Esophagus (tissue), 2 donors: ENCODE measurements at regions not wholly inside any gene's neighbourhood (a gene's known extent, or its start where the extent isn't known, plus 50 kb on each side); places are given as distances from the start of the nearest gene placed in this dataset.

Experiments
- H3K27ac ChIP-seq, 2 donors: one replicate each; pipeline ENCODE4 v1.5.1; 2013; ENCODE audit warnings: low read depth in 2 of 2, mild to moderate bottlenecking in 2 of 2, inconsistent platforms in 1 of 2, low read length in 1 of 2, moderate library complexity in 1 of 2
- H3K27me3 ChIP-seq, 2 donors: one replicate each; pipeline ENCODE4 v1.6.1; 2013; ENCODE audit warnings: low read length in 2 of 2, control low read depth in 1 of 2, mild to moderate bottlenecking in 1 of 2; ENCODE audit not compliant: insufficient read depth in 2 of 2, control insufficient read depth in 1 of 2
- H3K36me3 ChIP-seq, 2 donors: one replicate each; pipeline ENCODE4 v1.6.1; 2013; ENCODE audit warnings: low read length in 1 of 2; ENCODE audit not compliant: control insufficient read depth in 2 of 2, insufficient read depth in 2 of 2
- H3K4me1 ChIP-seq, 2 donors: one replicate each; pipeline ENCODE4 v1.6.1; 2013; ENCODE audit warnings: low read length in 1 of 2; ENCODE audit not compliant: control insufficient read depth in 2 of 2, insufficient read depth in 2 of 2
- H3K4me3 ChIP-seq, 2 donors: one replicate each; pipeline ENCODE4 v1.5.1; 2013; ENCODE audit warnings: low read length in 2 of 2, mild to moderate bottlenecking in 2 of 2, low read depth in 1 of 2, moderate library complexity in 1 of 2
- H3K9me3 ChIP-seq, 2 donors: one replicate each; pipeline ENCODE4 v1.6.1; 2013; ENCODE audit warnings: mild to moderate bottlenecking in 2 of 2, low read depth in 1 of 2, low read length in 1 of 2, moderate library complexity in 1 of 2; ENCODE audit not compliant: control insufficient read depth in 2 of 2, insufficient read depth in 1 of 2
- WGBS, 2 donors: extraction: QIAGEN DNeasy Blood & Tissue Kit; methylation state at CpG; one replicate each; pipeline ENCODE4 v1.1.7; 2013; 5-methylcytosine and 5-hydroxymethylcytosine counted together
- donor health status: healthy with polysubstance abuse.
- donor health status: Bipolar disorder and iron deficiency.

DNA sequence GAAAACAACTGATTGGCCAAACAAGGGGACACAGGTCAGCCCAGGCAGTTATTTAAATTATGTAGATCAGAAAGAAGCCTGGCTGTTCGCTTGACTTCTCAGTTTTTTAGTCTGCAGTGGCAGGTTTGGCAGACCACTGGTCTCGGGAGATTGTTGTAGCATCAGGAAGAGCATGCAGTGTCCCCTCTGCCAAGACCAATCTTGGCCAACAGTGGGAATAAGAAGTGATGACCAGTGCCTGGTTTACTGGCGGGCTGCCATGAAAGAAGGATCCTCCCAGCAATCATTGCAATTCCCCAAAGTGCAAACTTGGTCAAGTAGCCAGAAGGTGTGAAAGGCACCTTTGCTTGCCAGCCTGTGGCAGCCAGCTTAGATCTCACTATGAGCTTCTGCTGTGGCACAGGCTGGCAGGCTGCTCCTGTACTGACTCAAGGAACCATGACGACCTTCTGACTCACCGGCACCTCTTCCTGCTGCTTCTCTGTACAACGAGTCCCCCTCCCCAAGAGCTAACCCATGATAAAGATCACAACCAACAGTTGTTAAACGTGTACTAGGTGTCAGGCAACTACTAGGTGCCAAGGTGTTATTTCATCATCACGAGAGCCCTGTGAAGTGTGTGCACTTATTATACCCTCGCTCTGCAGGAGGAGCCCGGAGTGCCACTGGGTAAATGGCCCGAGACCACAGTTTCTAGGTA lies 76.8 kb upstream of the DUSP22 start:
- H3K4me3 ChIP-seq: no peak overlapping the region
- H3K4me1 ChIP-seq: peaks cover 2 to 4% of the 10 kb centered on the region in 2 donors
- no peaks in the 10 kb centered on the region for H3K27me3 ChIP-seq
- no peak overlapping the region for H3K27ac ChIP-seq
- peaks cover 0 to 4% of the 10 kb centered on the region in 2 donors for H3K9me3 ChIP-seq
- 68 to 71% methylated on average over 11 of the region's 11 CpGs for WGBS, 2 donors
- H3K36me3 ChIP-seq: no peaks in the 10 kb centered on the region

DNA sequence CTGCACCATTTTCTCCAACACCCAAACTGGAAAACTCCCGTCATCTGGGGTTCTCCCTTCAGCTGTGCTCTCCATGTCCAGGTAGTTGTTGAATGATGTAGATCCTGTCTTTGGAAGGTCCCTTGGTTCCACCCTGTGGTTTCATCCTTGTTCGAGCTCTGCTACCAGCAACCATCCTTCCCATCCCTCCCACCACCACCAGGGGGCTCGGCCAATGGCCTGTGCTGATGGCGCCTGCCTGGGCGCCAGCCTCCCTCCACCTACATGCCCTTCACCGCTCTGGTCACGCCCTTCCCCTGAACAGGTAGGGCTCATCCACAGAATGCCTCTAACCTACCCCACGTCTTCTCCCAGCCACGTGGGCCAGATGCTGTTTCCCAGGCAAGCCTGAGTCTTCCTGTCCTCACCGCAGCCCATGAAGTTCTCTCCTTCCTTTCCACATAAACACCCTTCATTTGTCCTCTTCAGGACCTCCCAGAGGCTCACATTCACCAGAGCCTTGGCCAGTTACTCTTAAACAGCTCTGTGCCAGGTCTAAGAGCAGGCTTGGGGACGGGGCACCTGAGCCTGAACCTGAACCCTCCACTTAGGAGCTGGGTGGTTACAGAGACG lies 75.1 kb upstream of the DUSP22 start:
- Histone ChIP-seq H3K4me1 (peaks cover 2 to 4% of the 10 kb centered on the region in 2 donors), H3K4me3 (no peak overlapping the region), H3K9me3 (peaks cover 0 to 4% of the 10 kb centered on the region in 2 donors), H3K27me3 (no peaks in the 10 kb centered on the region), H3K27ac (no peak overlapping the region), H3K36me3 (no peaks in the 10 kb centered on the region)
- WGBS, 2 donors: 88 to 89% methylated on average over 12 of the region's 12 CpGs

DNA sequence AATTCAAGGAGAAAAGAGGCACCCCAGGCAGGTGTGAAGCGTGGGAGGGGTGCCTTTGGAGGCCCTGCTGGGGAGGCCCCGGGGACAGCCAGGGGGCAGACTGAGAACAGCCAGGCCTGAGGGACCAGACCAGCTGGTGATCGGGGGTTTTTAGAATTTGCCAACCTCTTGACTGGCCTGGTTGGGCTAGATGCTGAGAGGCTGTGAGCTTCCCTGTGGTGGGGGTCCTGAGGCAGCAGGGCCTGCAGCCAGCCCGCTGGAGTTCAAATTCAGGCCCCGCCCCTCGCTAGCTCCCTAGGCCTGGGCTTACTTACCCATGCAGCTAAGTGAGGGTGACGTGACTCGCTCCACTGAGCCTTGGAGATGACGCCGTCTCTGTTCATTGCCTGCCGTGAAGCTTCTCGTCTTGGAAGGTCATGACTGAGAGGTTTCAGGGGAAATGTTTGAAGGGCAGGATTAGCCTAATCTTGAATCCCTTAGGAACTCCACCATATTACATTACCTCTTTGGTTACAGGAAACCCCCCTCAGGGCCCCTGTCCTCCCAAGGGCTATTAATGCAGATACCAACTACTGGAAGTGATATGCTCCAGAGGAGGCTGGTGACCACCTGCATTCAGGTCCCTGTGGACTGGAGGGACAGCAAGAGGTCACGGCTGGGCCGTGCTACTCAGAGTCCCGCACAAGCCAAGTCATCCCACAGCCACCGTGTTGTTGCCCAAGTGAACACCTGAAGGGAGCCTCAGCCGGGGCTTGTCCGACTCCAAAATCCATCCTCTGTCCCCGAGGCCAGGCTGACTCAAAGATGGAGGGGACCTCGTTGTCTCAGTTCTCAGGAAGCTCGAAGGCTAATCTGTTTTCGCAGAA lies 73.9 kb upstream of the DUSP22 start:
- Histone ChIP-seq H3K27me3 (no peaks in the 10 kb centered on the region), H3K4me3 (no peak overlapping the region), H3K4me1 (peaks cover 2 to 4% of the 10 kb centered on the region in 2 donors), H3K27ac (no peak overlapping the region), H3K36me3 (no peaks in the 10 kb centered on the region), H3K9me3 (peaks cover 0 to 4% of the 10 kb centered on the region in 2 donors)
- 92 to 93% methylated on average over 22 of the region's 22 CpGs for WGBS, 2 donors

DNA sequence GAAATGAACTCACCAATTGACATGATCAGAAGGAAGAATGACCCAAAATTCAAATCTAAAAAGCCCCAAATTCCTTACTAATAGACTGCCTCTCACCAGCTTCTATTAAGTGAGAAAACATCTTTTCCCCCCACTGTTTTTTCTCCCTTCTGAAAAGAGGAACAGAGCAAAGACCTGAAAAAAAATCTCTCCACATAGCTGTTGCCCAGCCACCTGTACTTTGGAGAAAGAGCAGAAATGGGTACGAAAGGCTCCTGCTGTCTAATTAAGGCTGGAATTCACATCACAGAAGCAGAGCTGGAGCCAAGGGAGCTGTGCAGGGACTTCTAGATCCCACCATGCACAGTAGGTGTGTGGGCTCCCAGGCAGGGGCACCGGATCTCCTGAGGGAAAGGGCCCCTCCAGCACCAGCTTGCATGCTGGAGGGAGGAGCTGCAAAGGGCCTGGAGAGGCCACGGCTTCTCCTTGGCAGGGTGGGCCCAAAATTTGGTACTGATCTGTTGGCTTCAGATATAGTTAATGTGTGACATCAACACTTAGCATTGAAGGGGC lies 73.2 kb upstream of the DUSP22 start:
- no peaks in the 10 kb centered on the region for H3K27me3 ChIP-seq
- no peak overlapping the region for H3K4me3 ChIP-seq
- WGBS, 2 donors: 85 to 86% methylated on average over 3 of the region's 3 CpGs
- H3K27ac ChIP-seq: no peak overlapping the region
- H3K9me3 ChIP-seq: peaks cover 0 to 4% of the 10 kb centered on the region in 2 donors
- H3K36me3 ChIP-seq: no peaks in the 10 kb centered on the region
- peaks cover 2 to 4% of the 10 kb centered on the region in 2 donors for H3K4me1 ChIP-seq

DNA sequence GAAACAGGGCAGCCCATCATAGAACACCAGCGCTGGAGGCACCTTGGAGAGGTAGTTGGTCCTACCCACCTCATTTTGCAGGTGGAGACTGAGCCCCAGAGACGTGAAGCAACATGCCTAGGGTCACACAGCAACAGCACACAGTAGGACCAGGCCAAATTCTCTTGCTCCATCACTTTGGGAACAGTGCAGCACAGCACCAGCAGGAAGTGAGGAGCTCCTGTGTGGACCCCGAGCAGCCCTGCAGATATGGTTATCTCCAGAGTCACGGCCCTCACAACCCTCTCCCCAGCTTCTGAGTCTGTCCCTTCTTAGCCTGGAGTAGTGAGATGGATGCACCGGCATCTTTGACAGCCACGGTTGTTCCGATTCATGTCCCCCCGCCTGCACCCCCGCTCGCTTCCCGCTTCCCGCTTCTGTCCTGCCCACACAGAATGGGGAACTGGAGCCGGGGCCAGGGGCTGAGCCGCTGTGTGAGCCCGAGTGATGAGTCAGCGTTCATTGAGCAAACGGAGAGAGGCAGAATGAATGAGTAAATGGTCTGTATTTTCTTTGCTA lies 72.6 kb upstream of the DUSP22 start:
- Histone ChIP-seq H3K9me3 (no peaks in the 10 kb centered on the region), H3K36me3 (no peaks in the 10 kb centered on the region), H3K27me3 (no peaks in the 10 kb centered on the region), H3K4me1 (peaks cover 4 to 5% of the 10 kb centered on the region in 2 donors), H3K4me3 (no peak overlapping the region), H3K27ac (no peak overlapping the region)
- WGBS, 2 donors: 35 to 38% methylated on average over 17 of the region's 17 CpGs

DNA sequence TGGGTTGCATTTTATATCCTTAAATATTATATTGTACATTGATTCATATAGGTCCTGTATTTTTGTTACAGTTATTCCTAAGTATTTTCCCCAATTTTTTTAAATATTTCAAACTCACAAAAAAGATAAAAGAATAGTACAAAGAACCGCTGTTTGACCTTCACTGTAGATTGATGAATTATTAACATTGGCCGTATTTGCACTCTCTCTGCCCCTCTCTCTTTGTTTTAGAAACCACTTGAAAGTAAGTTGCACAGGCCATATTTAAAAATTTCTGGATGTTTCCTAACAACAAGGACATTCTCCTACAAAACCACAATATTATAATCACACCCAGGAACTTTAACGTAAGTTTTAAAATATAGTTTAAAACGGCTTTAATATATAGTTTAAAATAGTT lies 72.0 kb upstream of the DUSP22 start:
- no peak overlapping the region for H3K27ac ChIP-seq
- WGBS, 2 donors: 74 to 89% methylated on average over 4 of the region's 4 CpGs

DNA sequence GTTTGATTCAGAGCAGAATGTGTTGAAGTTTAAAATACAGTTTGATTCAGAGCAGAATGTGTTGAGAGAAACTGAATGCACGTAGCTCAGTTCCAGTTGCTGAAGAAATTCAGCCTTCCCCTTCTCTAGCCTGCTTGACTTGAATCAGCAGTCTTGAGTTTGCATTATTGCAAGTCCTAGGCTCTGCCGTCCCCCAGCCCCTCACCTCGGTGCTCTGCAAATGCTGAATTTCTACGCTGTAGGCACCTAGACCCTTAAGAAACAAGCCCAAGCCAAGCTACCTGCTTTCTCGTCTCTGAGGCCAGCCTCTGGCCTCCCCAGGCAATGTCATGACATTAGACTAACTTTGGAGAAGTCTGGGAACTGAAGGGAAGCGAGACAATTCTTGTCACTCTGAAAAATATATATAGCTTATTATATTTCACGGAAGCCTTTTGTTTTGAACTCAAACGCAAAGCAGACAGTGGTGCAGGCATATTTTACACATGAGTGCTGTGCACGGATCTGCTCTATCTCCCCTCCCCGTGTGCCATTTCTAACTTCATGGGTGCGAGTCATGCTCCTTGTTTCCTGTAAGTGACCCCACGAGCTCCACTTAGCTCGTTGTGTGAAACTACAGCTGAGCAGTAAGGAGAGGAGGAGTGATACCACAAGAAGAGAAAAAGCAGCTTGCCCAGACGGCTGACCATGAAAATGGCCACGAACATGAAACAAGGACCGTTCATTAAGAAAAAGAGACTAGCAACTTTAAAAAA lies 71.4 kb upstream of the DUSP22 start:
- no peaks in the 10 kb centered on the region for H3K9me3 ChIP-seq
- WGBS, 2 donors: 69 to 72% methylated on average over 16 of the region's 16 CpGs
- H3K4me1 ChIP-seq: peaks cover 3 to 7% of the 10 kb centered on the region in 2 donors
- no peak overlapping the region for H3K4me3 ChIP-seq
- no peaks in the 10 kb centered on the region for H3K27me3 ChIP-seq
- no peaks in the 10 kb centered on the region for H3K36me3 ChIP-seq
- H3K27ac ChIP-seq: no peak overlapping the region

More for the DNA sequence above, 72.0 kb upstream of the DUSP22 start:
- H3K36me3 ChIP-seq: no peaks in the 10 kb centered on the region
- H3K4me1 ChIP-seq: peaks cover 4% of the 10 kb centered on the region in 2 donors
- H3K9me3 ChIP-seq: no peaks in the 10 kb centered on the region
- H3K4me3 ChIP-seq: no peak overlapping the region
- H3K27me3 ChIP-seq: no peaks in the 10 kb centered on the region

DNA sequence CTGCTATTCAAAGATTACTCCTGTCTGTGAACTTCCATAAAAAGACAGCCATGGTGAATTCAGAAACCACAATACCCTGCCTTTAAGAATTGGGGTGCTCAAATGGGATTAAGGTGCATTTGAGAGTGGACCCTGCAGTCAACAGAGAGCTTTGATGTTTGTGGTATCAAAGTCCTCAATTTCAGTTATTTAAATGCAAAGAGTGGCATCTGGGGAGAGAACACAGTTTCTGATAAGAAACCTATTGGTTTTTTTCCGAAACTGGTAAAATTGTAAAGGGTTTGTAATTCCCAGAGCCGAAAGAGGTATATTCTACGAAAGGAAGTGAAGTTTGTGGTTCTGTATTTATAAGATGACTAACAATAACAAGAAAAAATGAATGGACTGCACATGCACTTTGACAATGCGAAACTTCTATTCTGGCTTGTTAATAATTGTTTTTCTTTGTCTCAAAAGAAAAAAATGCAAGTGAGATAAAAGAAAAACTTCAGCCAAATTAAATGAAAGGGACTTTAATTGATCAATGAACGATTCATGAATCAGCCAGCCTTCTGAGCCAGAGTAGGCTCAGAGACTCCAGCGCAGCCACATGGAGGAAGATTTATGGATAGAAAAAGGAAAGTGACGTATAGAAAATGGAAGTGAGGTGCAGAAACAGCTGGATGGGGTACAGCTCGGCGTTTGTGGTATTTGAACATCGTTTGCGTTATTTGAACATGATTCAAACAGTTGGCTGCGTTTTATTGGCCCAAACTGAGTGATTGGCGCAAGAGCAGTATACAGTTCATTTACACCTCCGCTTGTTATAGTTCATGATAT lies 70.5 kb upstream of the DUSP22 start:
- no peak overlapping the region for H3K27ac ChIP-seq
- H3K27me3 ChIP-seq: no peaks in the 10 kb centered on the region
- no peaks in the 10 kb centered on the region for H3K36me3 ChIP-seq
- no peaks in the 10 kb centered on the region for H3K9me3 ChIP-seq
- 62 to 64% methylated on average over 14 of the region's 14 CpGs for WGBS, 2 donors
- H3K4me3 ChIP-seq: no peak overlapping the region
- H3K4me1 ChIP-seq: peaks cover 3 to 9% of the 10 kb centered on the region in 2 donors
